ENCODE measurements at regions not wholly inside any gene's neighbourhood (a gene's known extent, or its start where the extent isn't known, plus 50 kb on each side); places are given as distances from the start of the nearest gene placed in this dataset.

GRCh38 chr11:119525180-119525866, 102.4 kb upstream of the THY1 start:
- no peaks in the 10 kb centered on the region for H3K27me3 ChIP-seq
- no peak overlapping the region for H3K27ac Mint-ChIP-seq
- H3K36me3 Mint-ChIP-seq: no peaks in the 10 kb centered on the region

GRCh38 chr11:119523539-119524157, 100.7 kb upstream of the THY1 start:
- Histone ChIP-seq H3F3A (ENCODE audit: low read depth) (no peaks in the 10 kb centered on the region), H3K9me3 (ENCODE audit: low read depth) (no peaks in the 10 kb centered on the region), H3K4me2 (no peak overlapping the region), H3K9ac (no peak overlapping the region), H2AFZ (replicated peaks) (no peak overlapping the region), H3K27me3 (no peaks in the 10 kb centered on the region), H3K4me3 (no peak overlapping the region), H3K36me3 (no peaks in the 10 kb centered on the region), H3K4me1 (no peaks in the 10 kb centered on the region), H3K27ac (no peak overlapping the region), H3K79me2 (ENCODE audit: low read depth) (no peaks in the 10 kb centered on the region), H4K20me1 (ENCODE audit: low read depth) (peaks cover under 1% of the 10 kb centered on the region)
- DNase-seq (ENCODE audit: low spot score): no peak
- Mint-ChIP-seq H3K27ac (peak overlapping the region; percentile 31), H3K4me1 (peaks cover 9% of the 10 kb centered on the region), H3K27me3 (ENCODE audit: insufficient read depth, low read depth) (peaks cover 14% of the 10 kb centered on the region), H3K4me3 (no peak overlapping the region), H3K9me3 (peaks cover 2% of the 10 kb centered on the region), H3K36me3 (no peaks in the 10 kb centered on the region)
- TF ChIP-seq EZH2phosphoT487 (IDR thresholded peaks at IDR 0.05): no peak
- TF ChIP-seq EZH2 (IDR thresholded peaks at IDR 0.05): no peak
- TF ChIP-seq CTCF (IDR thresholded peaks at IDR 0.05): no peak

More at GRCh38 chr11:119525180-119525866, 102.4 kb upstream of the THY1 start:
- Histone ChIP-seq H2AFZ (replicated peaks) (no peak overlapping the region), H3K9me3 (ENCODE audit: low read depth) (no peaks in the 10 kb centered on the region), H3K4me1 (no peaks in the 10 kb centered on the region), H3K9ac (no peak overlapping the region), H3K4me3 (no peak overlapping the region), H4K20me1 (ENCODE audit: low read depth) (no peaks in the 10 kb centered on the region), H3K27ac (no peak overlapping the region), H3K4me2 (no peak overlapping the region), H3F3A (ENCODE audit: low read depth) (no peaks in the 10 kb centered on the region), H3K79me2 (ENCODE audit: low read depth) (no peaks in the 10 kb centered on the region), H3K36me3 (no peaks in the 10 kb centered on the region)
- H3K4me1 Mint-ChIP-seq: peaks cover 10% of the 10 kb centered on the region
- DNase-seq (ENCODE audit: low spot score): no peak
- peaks cover 13% of the 10 kb centered on the region for H3K27me3 Mint-ChIP-seq (ENCODE audit: insufficient read depth, low read depth)
- H3K4me3 Mint-ChIP-seq: no peak overlapping the region
- H3K9me3 Mint-ChIP-seq: peaks cover 4% of the 10 kb centered on the region
- TF ChIP-seq EZH2 (IDR thresholded peaks at IDR 0.05) (no peak), EZH2phosphoT487 (IDR thresholded peaks at IDR 0.05) (no peak), CTCF (IDR thresholded peaks at IDR 0.05) (no peak)

- Histone ChIP-seq H3K79me2 (ENCODE audit: low read depth) (no peaks in the 10 kb centered on the region), H3K4me1 (no peaks in the 10 kb centered on the region), H3K9ac (no peak overlapping the region), H3K4me3 (no peak overlapping the region), H3K9me3 (ENCODE audit: low read depth) (no peaks in the 10 kb centered on the region), H3K36me3 (no peaks in the 10 kb centered on the region), H3K27me3 (no peaks in the 10 kb centered on the region), H2AFZ (replicated peaks) (no peak overlapping the region), H3K27ac (no peak overlapping the region), H3K4me2 (no peak overlapping the region), H3F3A (ENCODE audit: low read depth) (no peaks in the 10 kb centered on the region), H4K20me1 (ENCODE audit: low read depth) (peaks cover 4% of the 10 kb centered on the region)
- Mint-ChIP-seq H3K4me1 (peaks cover 4% of the 10 kb centered on the region), H3K4me3 (no peak overlapping the region), H3K27ac (no peak overlapping the region), H3K9me3 (peaks cover 5% of the 10 kb centered on the region), H3K27me3 (ENCODE audit: insufficient read depth, low read depth) (peaks cover 20% of the 10 kb centered on the region), H3K36me3 (no peaks in the 10 kb centered on the region)
- TF ChIP-seq EZH2phosphoT487 (IDR thresholded peaks at IDR 0.05): no peak
- TF ChIP-seq CTCF (IDR thresholded peaks at IDR 0.05): no peak
- no peak for TF ChIP-seq EZH2 (IDR thresholded peaks at IDR 0.05)
- no peak for DNase-seq (ENCODE audit: low spot score)
Observed at GRCh38 chr11:119522609-119523008, 99.6 kb upstream of the THY1 start.

All from neural progenitor cell (in vitro differentiated cells).